Stimulated activated CD8-positive, alpha-beta memory T cell treated with anti-CD3 and anti-CD28 coated beads, Interleukin-15, amount 100 ng/mL, for 4 hours (primary cell): ENCODE measurements at regions not wholly inside any gene's neighbourhood (a gene's known extent, or its start where the extent isn't known, plus 50 kb on each side); places are given as distances from the start of the nearest gene placed in this dataset.
"Not testable (repeated sequence)": the region's sequence is repeated elsewhere in the genome, so short reads cannot be mapped to it uniquely, and the experiment has no call there.

Experiments used
- DNase-seq, 2 donors: peaks; one replicate each; pipeline ENCODE4 v3.0.0-alpha.2; 2020; ENCODE audit warnings: low read depth in 2 of 2

DNA sequence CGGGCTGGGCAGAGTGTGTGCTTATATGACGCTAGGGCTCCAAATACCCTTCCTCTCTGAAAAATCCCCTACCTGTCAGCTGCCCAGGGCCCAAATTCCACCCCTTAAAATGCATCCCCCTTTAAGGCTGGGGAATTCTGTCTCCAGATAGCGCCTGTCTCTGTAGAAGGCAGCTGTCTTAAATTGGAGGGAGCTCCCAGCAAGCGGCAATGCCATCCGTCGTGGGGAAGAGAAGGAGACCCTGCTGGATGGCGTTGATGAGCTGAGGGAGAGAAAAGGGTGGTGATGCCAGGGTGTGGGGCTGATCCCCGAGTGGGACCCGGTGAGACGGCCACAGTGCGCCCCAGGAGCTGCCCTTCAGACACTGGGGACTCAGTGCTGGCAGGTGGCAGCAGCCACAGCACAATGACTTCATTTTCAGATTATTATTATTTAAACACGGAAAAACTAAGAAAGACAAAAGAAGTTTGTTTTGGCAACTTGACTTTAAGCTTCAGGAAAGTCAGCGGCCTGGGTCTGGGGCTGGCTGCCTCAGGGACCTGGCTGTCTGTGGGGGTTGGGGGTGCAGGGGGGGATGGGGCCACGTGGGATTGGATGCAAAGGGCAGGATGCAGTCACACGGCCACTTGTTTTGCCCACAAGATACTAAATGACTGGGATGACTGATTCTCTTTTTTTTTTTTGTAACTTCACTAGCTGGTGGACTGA, 152.8 kb downstream of the TFCP2L1 start:
- DNase-seq: no peak

DNA sequence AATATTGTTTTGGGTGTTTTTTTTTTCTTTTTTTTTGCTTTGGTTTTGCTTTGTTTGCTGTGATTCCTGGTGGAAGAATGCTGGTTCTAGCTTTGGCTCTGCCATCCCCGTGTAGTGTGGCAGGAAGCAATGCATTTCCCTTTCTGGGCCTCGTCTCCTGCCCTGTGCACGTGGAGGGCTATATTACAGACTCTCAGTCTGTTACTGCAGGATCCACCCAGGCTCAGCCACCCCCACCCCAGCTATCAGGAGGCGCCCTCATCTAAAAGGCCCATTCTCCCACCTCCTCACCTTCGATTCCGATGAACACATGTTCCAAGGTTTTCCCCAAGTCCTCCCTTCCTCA, 152.3 kb downstream of the TFCP2L1 start:
- DNase-seq: no peak

DNA sequence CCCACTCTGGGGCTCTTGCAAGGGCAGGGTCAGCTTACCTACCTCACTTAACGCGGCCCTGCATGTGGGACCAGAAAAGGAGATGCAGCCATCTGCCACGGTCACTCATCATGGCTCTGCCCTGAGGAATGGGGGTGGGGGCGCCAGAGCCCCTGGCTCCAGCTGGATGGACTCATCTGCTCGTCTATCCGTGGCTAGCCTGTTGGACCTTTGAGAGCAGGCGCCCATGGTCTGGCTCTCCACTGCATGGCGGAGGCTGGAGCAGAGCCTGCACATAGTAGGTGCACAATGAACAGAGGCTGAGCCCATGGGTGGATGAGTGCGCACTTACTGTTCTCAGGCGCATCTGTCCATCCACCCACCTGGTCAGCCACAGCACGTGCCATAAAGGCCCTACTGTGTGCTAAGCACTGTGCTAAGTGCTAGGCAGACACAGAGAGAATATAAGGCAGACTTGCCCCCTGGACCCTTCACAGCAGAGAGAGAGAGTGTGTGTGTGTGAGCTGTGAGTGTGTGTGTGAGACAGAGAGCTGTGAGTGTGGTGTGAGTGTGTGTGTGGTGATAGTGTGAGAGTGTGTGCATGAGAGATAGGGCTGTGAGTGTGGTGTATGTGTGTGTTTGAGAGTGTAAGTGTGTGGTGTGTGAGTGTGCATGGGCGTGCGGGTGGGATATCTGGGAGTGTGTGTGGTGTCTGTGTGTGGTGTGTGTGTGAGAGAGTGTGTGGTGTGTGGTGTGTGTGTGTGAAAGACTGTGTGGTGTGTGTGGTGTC, 151.3 kb downstream of the TFCP2L1 start:
- DNase-seq: no peak

DNA sequence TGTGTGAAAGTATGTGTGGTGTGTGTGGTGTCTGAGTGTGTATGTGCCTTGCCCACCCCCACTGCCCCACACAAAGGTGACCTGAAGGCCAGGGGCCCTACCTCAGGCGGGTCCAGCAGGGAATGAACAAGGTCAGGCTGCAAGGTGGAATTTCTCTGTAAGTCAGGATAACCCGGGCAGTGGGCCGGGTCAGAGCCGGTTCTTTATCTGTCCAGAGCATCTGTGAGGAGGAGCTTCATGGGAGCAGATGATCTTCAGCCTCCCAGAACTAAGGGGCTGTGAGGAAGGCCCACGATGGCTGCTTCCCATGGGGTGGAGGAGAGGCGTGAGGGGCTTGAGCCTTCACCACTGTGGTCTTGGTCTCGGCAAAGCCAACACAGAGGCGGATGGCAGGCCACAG, 150.3 kb downstream of the TFCP2L1 start:
- no peak for DNase-seq

DNA sequence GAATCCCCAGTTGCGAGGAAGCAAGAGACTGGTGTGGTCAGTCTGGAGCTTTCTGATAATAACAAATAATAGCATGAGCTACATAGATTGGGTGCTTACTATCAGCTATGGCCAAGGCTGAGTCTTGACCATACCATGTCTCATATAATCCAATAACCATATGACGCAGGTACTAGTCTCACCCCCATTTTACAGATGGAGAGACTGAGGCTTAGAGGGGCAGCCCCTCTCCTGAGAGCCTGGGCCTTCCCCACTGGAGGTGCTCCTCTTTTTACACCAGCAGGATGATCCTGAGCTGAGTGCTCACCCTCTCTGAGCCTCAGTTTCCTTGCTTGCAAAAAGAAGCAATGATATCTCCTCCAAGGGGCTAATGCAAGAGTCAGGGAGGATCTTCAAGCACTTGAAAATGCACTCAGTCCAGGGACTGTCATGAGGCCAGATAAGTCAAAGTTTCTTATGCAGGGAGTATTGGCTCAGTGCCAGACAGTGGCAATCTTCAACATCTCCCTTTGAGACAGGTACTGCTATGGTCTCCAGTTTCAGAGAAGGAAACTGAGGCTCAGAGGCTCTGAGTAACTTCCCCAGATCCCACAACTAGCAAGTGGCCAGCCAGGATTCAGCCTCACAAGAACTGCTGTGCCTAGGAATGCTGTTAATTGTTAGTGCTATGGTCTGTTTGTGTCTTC, 149.7 kb downstream of the TFCP2L1 start:
- no peak for DNase-seq

DNA sequence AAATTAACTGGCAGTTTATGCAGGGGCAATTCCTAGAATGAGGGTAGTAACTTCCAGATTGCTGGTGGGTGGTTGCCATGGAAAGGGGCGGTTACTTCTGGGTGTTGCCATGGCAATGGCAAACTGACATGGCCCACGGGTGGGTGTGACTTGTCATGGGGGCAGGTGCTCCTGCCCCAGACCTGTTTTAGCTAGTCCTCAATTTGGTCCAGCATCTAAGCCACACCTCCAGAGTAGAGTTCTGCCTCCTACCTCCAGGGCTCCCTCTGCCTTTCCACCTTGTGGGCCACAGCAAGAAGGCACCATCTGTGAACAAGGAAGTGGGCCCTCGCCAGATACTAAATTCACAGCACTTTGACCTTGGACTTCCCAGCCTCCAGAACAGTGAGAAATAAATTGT, 148.7 kb downstream of the TFCP2L1 start:
- no peak for DNase-seq

DNA sequence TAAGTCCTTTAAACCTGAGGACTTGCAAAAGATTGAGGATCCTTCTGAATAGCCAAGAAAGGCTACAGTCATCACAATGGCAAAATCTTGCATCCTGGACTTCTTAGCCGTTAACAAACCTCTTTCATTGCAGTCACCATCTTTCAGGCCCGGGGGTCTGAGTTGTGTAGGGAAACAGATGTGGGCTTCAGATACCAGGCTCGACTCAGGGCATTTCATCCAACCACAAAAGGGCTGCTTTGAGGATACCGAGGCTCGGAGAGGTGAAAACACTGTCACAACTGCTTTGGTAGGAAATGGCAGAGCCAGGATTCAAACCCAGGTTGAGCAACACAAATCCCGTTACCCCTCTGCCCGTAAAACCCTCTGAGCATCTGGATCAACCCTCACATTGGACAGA, 147.4 kb downstream of the TFCP2L1 start:
- no peak for DNase-seq

DNA sequence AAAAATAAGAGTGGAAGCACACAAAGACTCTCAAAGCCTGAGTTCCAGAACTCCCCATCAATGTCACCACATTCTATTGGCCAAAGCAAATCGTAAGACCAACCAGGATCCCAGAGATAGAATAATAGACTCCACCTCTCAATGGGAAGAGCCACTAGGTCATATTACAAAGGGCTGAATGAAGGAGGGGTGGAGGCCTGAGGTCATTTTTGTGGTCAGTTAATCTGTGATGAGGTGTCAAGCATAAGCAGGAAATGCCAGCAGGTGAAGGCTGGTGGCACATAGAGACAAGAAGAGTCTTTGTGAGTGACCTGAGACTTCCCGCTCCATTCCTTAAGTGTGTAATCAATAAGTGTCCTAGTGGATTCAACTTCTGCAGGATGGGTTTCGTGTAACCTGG, 144.3 kb downstream of the TFCP2L1 start:
- DNase-seq: no peak

DNA sequence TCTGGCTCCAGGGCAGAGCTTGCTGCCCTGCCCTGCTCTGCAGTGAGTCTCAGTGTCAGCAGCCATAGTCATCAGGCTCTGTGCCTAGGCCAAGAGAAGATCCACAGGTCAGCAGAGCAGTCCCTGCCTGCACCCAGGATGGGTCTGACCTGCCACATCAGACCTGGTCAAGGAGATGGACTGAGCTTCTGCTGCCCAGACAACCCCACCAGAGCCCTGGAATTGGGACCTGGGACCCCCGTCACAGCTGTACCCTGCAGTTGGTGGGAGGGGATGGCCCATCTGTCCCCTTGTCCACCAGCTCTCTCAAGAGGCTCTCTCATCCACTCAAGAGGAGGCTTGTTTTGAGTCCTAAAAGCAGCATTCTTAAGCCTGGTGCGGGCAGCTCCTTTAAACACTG, 142.6 kb downstream of the TFCP2L1 start:
- no peak for DNase-seq

DNA sequence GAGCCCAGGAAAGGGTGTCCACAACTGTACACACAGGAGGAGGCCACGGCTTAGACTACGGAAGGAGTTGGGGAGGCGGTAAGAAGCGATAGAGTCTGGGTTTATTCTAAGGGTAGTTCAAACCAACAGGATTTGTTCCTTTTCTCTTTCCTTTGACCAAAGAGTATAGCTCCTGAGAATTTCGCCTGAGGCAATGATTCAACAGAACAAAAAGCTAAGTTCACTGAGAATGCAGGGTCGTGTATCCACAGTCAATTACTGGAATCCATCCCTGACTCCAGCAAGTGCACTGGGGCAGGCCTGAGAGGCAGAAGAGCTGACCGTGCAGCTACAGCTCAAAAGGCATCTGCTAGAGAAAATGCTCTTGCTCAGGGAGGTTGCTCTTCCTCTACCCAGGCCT, 140.9 kb downstream of the TFCP2L1 start:
- DNase-seq: no peak

DNA sequence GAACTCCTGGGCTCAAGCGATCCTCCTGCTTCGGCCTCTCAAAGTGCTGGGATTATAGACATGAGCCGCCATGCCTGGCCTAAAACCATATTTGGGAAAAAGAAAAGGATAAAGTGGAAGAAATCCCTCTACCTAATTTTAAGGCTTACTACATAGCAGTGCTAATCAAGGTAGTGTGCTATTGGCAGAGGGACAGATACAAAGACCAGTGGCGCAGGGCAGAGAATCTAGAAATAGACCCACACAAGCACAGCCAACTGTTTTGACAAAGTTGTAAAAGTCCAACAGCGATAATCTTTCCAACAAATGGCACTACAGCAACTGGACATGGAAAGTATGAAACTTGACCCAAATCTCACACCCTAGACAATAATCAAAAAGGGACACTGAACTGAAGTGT, 138.4 kb downstream of the TFCP2L1 start:
- no peak for DNase-seq

DNA sequence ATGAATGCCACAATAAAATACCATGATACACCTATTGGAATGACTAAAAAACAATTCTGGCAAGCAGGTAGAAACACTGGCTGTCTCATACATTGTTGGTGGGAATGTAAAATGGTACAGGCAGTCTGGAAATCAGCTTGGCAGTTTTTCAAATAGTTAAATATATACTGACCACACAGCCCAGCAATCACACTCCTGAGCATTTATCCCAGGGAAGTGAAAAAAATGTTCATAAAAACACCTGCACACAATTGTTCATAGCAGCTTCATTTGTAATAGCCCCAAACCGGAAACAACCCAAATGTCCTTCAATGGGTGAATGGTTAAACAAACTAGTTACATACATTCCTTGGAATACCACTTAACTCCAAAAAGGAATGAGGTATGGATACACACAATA, 137.2 kb downstream of the TFCP2L1 start:
- DNase-seq: no peak

DNA sequence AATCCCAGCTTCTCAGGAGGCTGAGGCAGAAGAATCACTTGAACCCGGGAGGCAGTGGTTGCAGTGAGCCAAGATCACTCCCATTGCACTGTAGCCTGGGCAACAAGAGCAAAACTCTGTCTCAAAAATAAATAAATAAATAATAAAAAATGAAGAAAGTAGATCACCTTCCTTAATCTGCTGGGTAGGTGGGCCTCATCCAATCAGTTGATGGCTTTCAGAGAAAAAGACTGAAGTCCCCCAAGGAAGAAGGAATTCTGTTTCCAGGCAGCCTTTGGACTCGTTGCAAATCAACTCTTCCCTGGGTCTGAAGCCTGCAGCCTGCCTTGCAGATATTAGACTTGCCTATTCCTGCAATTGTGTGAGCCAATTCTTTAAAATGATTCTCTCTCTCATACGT, 136.5 kb downstream of the TFCP2L1 start:
- DNase-seq: no peak

DNA sequence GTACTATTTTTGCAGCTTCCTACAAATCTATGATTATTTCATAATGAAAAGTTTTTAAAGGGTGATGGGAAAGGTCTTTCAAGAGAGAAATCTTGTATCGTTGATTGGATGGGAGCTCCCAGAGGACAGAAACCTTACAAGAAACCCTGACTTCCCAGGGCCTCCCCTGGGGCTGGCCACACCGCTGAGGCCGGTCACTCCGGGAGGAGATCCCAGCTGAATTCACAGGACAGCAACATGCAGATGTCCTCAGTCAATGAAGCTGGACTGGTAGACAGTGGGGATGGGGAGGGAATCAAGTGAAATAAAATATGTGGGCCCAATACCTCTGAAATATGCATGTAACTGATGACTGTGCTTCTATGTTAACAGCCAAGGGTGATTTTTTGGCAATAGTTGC, 135.6 kb downstream of the TFCP2L1 start:
- DNase-seq: no peak

DNA sequence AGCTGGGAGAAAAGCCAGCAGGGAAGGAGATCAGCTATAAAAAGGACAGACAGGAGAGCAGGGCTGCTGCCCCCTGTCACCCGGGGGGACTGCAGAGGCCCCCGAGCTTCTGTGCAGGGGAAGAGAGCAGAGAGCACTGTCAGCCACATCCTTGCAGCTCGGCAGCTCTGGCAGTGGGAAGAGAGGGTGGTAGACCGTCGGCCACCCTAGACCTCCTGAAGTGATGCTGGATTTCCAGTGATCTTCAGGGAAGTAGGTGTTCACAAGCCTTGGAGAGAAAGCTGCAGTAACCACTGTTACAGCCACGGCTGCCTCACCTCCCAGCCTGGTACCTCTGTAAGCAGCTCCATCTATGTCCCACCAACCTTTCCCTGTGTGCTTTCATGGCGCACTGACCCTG, 134.9 kb downstream of the TFCP2L1 start:
- no peak for DNase-seq

DNA sequence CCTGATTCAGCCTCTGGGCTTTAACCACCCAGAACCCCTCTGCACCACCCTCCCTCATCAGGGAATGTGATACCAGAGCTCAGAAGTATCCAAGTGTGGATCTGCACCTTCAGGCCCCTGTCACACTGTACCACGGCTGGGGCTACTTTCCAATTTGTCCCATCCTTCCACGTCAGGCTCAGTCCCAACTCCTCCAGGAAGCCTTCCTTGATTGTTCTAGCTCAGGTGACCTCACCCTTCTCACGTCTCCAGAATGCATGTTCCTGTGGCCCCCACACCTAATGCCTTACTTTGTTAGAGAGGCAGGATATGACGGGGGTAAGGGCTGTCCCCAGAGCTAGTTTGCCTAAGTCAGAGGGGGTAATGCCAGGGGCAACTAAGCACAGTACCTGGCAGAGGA, 134.3 kb downstream of the TFCP2L1 start:
- no peak for DNase-seq

DNA sequence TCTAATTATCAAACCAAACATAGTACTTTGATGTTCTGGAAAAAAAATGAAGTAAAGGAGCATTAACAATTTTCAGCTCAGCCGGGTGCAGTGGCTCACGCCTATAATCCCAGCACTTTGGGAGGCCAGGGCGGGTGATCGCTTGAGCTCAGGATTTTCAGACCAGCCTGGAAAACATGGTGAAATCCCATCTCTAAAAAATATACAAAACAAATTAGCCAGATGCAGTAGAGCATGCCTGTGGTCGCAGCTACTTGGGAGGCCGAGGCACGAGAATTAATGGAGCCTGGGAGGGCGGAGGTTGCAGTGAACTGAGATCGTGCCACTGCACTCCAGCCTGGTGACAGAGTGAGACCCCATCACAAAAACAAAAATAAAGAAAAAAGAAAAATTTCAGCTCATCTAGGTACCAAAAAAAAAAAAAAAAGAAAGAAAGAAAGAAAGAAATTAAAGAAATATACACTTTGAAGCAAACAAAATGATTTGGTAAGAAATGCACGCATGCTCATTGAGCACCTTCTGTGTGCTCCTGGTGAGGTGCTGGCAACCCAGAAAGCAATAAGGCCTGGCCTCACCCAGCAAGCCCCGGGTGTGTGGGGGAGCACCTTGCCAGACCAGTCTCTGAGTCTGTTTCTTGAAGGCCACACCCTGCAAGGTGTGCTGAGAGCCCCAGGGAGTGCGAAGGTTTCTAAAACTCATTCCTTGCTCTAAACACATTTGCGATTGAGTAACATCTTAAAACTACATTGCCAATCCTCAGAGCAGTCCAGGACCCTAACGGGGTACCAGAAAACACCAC, 133.5 kb downstream of the TFCP2L1 start:
- no peak for DNase-seq

DNA sequence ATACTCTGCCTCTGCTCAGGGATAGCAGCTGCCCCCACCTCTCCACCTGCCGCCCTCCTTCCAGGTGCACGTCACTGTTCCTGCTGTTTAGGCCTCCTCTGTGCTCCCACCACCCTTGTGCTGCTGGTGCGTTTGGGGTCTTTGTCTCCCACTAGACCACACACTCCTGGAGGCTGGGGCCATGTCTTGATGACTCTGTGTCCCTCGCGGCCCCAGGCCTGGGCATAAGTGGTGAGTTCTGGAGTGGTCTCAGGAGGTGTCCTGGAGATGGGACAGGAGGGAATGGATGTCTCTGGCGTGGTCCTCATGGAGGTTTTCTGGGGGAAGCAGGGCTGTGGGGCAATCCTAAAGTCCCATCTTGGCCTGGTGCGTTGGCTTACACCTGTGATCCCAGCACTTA, 132.1 kb downstream of the TFCP2L1 start:
- no peak for DNase-seq

DNA sequence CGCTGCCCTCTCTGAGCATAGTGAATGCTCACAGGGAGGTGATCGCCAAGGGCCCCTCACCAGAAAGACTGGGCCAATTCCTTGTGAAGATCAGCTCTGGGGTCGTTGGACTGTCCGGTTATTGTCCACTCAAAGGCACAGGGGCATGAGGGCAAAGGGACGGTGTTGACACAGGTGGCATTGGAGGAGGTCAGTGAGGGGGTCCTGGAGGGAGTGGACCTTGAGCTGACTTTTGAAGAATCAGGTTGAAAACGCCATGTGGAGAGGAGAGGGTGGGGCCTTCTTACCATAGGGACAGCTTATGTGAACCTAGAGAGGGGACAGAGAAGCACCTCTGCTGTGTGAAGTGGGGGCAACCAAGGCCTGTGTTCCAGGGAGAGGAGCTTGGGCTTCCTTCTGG, 131.5 kb downstream of the TFCP2L1 start:
- DNase-seq: no peak

DNA sequence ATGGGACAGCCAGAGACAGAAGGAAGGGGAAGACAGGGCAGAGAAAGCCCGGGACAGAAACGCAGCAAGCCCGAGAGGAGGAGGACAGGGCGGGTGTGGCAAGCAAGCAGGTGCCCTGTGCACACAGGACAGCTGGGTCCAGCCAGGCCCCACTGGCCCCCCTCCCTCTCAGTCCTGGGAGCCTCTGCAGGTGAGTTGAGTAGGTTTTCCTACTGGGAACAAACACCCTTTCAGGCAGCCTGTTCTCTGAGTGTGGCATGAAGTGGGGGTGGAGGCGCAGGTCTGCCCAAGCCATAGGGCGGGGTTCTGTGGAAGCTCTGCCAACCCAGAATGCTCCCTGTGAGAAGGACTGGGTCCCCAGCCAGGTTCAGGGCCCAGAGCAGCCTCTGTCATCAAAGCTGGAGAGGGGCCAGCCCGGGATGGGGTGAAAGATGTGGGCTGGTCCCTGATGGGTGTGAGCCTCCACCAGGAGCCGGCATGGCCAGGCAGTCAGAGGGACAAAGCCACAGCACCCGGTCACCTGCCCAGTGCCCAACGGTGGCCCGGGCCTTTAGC, 129.4 kb downstream of the TFCP2L1 start:
- DNase-seq: no peak

DNA sequence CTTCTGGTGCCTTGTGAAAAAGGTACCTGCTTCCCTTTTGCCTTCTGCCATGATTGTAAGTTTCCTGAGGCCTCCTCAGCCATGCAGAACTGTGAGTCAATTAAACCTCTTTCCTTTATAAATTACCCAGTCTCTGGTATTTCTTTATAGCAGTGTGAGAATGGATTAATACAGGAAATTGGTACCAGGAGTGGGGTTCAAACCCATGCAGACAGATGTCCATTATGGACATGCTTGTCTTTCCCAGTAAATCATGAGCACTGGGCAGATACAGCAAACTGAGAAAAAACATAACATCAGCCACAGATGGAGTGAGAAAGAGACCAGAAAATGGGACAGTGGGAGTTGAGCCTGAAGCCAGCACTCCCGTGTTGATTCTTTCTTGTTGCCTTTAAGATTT, 127.5 kb downstream of the TFCP2L1 start:
- DNase-seq: not testable (repeated sequence)
